HepG2 (cell line): ENCODE measurements at regions not wholly inside any gene's neighbourhood (a gene's known extent, or its start where the extent isn't known, plus 50 kb on each side); places are given as distances from the start of the nearest gene placed in this dataset.

ENCODE experiments used
- ATAC-seq: fragments of 200-7000 bp; cut with Tn5 transposase; 3 replicates; pipeline ENCODE4 v1.9.1; 2020; ENCODE audit warnings: mild to moderate bottlenecking, moderate library complexity
- BruUV-seq: library from RNA; stranded (reverse); fragments of 400-500 nt; replicated peaks from 2 replicates; lab custom pipeline; 2021; lab: Mats Ljungman, UMichigan
- CTCF ChIA-PET: fragments of 300-600 bp; formaldehyde crosslinking; extraction: SDS; loops from one replicate; lab custom pipeline; 2021; ENCODE audit warnings: low total read pairs, inconsistent platforms, low intra/inter-chr PET ratio; lab: Yijun Ruan, JAX
- POLR2A ChIA-PET: fragments of 350-600 bp; sonication (Branson Sonifier 250); formaldehyde crosslinking; loops from one replicate; lab custom pipeline; 2020; ENCODE audit warnings: antibody characterized with exemption, inconsistent platforms; lab: Yijun Ruan, JAX
- DNase-seq: peaks from one replicate; pipeline ENCODE4 v3.0.0-alpha.2; 2015; ENCODE audit warnings: low spot score
- FAIRE-seq: peaks from 3 replicates; lab custom pipeline; 2011; peaks lifted over from hg19 to GRCh38; lab: Jason Lieb, UNC
- H2AFZ ChIP-seq: one replicate; pipeline ENCODE4 v1.6.1; 2011; ENCODE audit warnings: low read length, inconsistent platforms
- H3K27ac ChIP-seq: fragments of 300-600 bp; 3 replicates; pipeline ENCODE4 v1.8.0; 2011; ENCODE audit warnings: mixed run types, mild to moderate bottlenecking, mixed read lengths, low read length, inconsistent platforms; ENCODE audit not compliant: insufficient read depth; ENCODE audit errors: extremely low read length
- H3K27me3 ChIP-seq, 2 experiments: fragments of 200-600 bp in 1 of 2; 2 replicates in 1 of 2; 3 replicates in 1 of 2; pipeline versions ENCODE4 v1.6.0 to v1.8.0; 2011; ENCODE audit warnings: low read length in 2 of 2, mild to moderate bottlenecking in 2 of 2, moderate library complexity in 2 of 2, inconsistent platforms in 1 of 2; ENCODE audit not compliant: insufficient read depth in 2 of 2, control insufficient read depth in 1 of 2
- H3K36me3 ChIP-seq, 2 experiments: fragments of 200-600 bp in 1 of 2; replicated peaks in 1 of 2; 2 replicates in 1 of 2; 3 replicates in 1 of 2; pipeline versions ENCODE4 v1.5.1 to v1.8.0; 2011; ENCODE audit warnings: low read length in 2 of 2, inconsistent platforms in 1 of 2; ENCODE audit not compliant: insufficient read depth in 2 of 2, control insufficient read depth in 1 of 2
- H3K4me1 ChIP-seq: 2 replicates; pipeline ENCODE4 v1.5.1; 2012; ENCODE audit warnings: low read length, inconsistent platforms; ENCODE audit not compliant: insufficient read depth
- H3K4me2 ChIP-seq: 2 replicates; pipeline ENCODE4 v1.6.0; 2011; ENCODE audit warnings: low read depth, low read length, inconsistent platforms
- H3K4me3 ChIP-seq, 3 experiments: fragments of 200-600 bp in 1 of 3; sonication (generic), shearing (Covaris generic) in 1 of 3; replicated peaks in 1 of 3; 2 replicates each; pipeline ENCODE4 v1.5.1; 2011 to 2016; ENCODE audit warnings: low read length in 3 of 3, inconsistent platforms in 2 of 3, low read depth in 2 of 3, mild to moderate bottlenecking in 2 of 3, control low read depth in 1 of 3, mixed read lengths in 1 of 3; ENCODE audit not compliant: insufficient read depth in 1 of 3
- H3K79me2 ChIP-seq: one replicate; pipeline ENCODE4 v1.6.1; 2011; ENCODE audit warnings: low read length, inconsistent platforms; ENCODE audit not compliant: insufficient read depth
- H3K9ac ChIP-seq: 2 replicates; pipeline ENCODE4 v1.6.0; 2011; ENCODE audit warnings: mild to moderate bottlenecking, low read depth, low read length, inconsistent platforms; ENCODE audit not compliant: insufficient read depth
- H3K9me3 ChIP-seq: 2 replicates; pipeline ENCODE4 v1.5.1; 2012; ENCODE audit warnings: mild to moderate bottlenecking, low read length
- H4K20me1 ChIP-seq: 2 replicates; pipeline ENCODE4 v1.6.0; 2011; ENCODE audit warnings: inconsistent platforms, mild to moderate bottlenecking, low read length, moderate library complexity; ENCODE audit not compliant: insufficient read depth
- IRX3 ChIP-seq: sonication (generic); formaldehyde crosslinking; IDR thresholded peaks from 2 replicates; pipeline ENCODE4 v1.8.1; 2023; ENCODE audit warnings: mild to moderate bottlenecking, low read depth, missing genetic modification reagents, borderline replicate concordance
- KAT2B ChIP-seq: fragments of 150-350 bp; IDR thresholded peaks from 2 replicates; pipeline ENCODE4 v1.6.1; 2014; ENCODE audit warnings: low read depth, low read length, borderline replicate concordance
- PLRG1 ChIP-seq: fragments of 450-650 bp; conservative IDR thresholded peaks from 2 replicates; pipeline ENCODE4 v1.6.1; 2016
- SP2 ChIP-seq: sonication (generic); formaldehyde crosslinking; IDR thresholded peaks from 2 replicates; pipeline ENCODE4 v1.5.1; 2020; ENCODE audit warnings: mild to moderate bottlenecking, missing genetic modification reagents
- TP53 ChIP-seq: sonication (generic); formaldehyde crosslinking; conservative IDR thresholded peaks from 2 replicates; pipeline ENCODE4 v1.4.0; 2020; ENCODE audit warnings: missing genetic modification reagents
- ZNF34 ChIP-seq: sonication (generic); formaldehyde crosslinking; IDR thresholded peaks from 2 replicates; pipeline ENCODE4 v1.4.0; 2020; ENCODE audit warnings: mild to moderate bottlenecking, missing genetic modification reagents, borderline replicate concordance
- WGBS: methylation state at CpG from one replicate; pipeline ENCODE4 v1.1.6; 2017; ENCODE audit warnings: low lambda C conversion rate; 5-methylcytosine and 5-hydroxymethylcytosine counted together
- in situ Hi-C: cut with HindIII; loops from 2 replicates; pipeline ENCODE4 v1.10.0; 2017; ENCODE audit warnings: low pct_unique_long_range_greater_than_20kb; ENCODE audit not compliant: extremely low pct_ligation_motif_present
- intact Hi-C: fragments of 100-400 bp; cut with micrococcal nuclease; formaldehyde crosslinking; loops from one replicate; pipeline ENCODE4 v1.10.0; 2022; ENCODE audit not compliant: unreplicated experiment
- TF ChIP-seq, protein P1 (sequence below): sonication (generic); formaldehyde crosslinking; IDR thresholded peaks from 2 replicates; pipeline ENCODE4 v1.5.1; 2020; ENCODE audit warnings: mild to moderate bottlenecking, missing genetic modification reagents, moderate library complexity
- TF ChIP-seq, protein P2 (sequence below): sonication (generic); formaldehyde crosslinking; IDR thresholded peaks from 2 replicates; pipeline ENCODE4 v1.4.0; 2020; ENCODE audit warnings: missing genetic modification reagents, borderline replicate concordance
- TF ChIP-seq, protein P3 (sequence below): sonication (generic); formaldehyde crosslinking; IDR thresholded peaks from 2 replicates; pipeline ENCODE4 v1.4.0; 2020; ENCODE audit warnings: missing genetic modification reagents
- TF ChIP-seq, protein P4 (sequence below): fragments of 450-650 bp; IDR thresholded peaks from 2 replicates; pipeline ENCODE4 v1.6.1; 2017; ENCODE audit warnings: mild to moderate bottlenecking
- TF ChIP-seq, protein P5 (sequence below): sonication (generic); formaldehyde crosslinking; IDR thresholded peaks from 2 replicates; pipeline ENCODE4 v1.8.1; 2023; ENCODE audit warnings: mild to moderate bottlenecking, missing genetic modification reagents

DNA sequence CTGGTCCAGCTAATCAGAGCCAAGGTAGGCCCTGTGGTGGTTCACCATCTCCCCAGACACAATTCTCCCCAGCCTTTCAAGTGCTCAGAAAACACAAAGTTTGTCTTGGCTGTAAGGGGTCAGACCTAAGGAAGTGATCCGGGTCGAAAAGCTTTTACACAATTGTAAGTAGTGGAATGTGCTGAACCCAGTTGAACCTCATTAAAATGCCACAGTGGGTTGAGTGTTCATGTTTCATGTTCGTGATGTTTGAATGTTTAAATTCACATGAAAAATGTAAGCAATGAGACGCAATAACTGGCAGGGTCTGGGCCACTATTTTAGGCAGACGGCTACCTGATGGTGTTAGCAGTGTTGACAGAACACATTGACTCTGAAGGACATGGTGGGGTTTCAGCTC lies 60.9 kb upstream of the JDP2 start:
- Histone ChIP-seq H3K36me3 (no peaks in the 10 kb centered on the region), H3K4me3 (no peak overlapping the region), H3K27me3 (peaks cover 0 to 2% of the 10 kb centered on the region in 2 experiments; a peak in 2 of 5 replicates), H3K27ac (no peak overlapping the region), H2AFZ (no peak overlapping the region), H3K9ac (no peak overlapping the region), H3K9me3 (no peaks in the 10 kb centered on the region), H3K79me2 (no peaks in the 10 kb centered on the region), H3K4me2 (no peak overlapping the region), H3K4me1 (no peaks in the 10 kb centered on the region), H4K20me1 (no peaks in the 10 kb centered on the region)
- POLR2A ChIA-PET: no interaction called here
- intact Hi-C loops: no loop called here
- in situ Hi-C loops: no loop called here
- CTCF ChIA-PET: no interaction called here
- WGBS: 15% methylated on average over 5 of the region's 5 CpGs
- ATAC-seq (no peak), DNase-seq (no peak), FAIRE-seq (no peak)
- no TSS peak for BruUV-seq
- TF ChIP-seq, protein P1, sequence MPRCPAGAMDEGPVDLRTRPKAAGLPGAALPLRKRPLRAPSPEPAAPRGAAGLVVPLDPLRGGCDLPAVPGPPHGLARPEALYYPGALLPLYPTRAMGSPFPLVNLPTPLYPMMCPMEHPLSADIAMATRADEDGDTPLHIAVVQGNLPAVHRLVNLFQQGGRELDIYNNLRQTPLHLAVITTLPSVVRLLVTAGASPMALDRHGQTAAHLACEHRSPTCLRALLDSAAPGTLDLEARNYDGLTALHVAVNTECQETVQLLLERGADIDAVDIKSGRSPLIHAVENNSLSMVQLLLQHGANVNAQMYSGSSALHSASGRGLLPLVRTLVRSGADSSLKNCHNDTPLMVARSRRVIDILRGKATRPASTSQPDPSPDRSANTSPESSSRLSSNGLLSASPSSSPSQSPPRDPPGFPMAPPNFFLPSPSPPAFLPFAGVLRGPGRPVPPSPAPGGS (CRISPR knock-in tag): no peak
- no peak for TF ChIP-seq ZNF34
- no peak for TF ChIP-seq SP2
- TF ChIP-seq PLRG1: no peak
- no peak for TF ChIP-seq IRX3 (CRISPR knock-in tag)
- TF ChIP-seq, protein P2, sequence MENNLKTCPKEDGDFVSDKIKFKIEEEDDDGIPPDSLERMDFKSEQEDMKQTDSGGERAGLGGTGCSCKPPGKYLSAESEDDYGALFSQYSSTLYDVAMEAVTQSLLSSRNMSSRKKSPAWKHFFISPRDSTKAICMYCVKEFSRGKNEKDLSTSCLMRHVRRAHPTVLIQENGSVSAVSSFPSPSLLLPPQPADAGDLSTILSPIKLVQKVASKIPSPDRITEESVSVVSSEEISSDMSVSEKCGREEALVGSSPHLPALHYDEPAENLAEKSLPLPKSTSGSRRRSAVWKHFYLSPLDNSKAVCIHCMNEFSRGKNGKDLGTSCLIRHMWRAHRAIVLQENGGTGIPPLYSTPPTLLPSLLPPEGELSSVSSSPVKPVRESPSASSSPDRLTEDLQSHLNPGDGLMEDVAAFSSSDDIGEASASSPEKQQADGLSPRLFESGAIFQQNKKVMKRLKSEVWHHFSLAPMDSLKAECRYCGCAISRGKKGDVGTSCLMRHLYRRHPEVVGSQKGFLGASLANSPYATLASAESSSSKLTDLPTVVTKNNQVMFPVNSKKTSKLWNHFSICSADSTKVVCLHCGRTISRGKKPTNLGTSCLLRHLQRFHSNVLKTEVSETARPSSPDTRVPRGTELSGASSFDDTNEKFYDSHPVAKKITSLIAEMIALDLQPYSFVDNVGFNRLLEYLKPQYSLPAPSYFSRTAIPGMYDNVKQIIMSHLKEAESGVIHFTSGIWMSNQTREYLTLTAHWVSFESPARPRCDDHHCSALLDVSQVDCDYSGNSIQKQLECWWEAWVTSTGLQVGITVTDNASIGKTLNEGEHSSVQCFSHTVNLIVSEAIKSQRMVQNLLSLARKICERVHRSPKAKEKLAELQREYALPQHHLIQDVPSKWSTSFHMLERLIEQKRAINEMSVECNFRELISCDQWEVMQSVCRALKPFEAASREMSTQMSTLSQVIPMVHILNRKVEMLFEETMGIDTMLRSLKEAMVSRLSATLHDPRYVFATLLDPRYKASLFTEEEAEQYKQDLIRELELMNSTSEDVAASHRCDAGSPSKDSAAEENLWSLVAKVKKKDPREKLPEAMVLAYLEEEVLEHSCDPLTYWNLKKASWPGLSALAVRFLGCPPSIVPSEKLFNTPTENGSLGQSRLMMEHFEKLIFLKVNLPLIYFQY: no peak
- TF ChIP-seq, protein P3, sequence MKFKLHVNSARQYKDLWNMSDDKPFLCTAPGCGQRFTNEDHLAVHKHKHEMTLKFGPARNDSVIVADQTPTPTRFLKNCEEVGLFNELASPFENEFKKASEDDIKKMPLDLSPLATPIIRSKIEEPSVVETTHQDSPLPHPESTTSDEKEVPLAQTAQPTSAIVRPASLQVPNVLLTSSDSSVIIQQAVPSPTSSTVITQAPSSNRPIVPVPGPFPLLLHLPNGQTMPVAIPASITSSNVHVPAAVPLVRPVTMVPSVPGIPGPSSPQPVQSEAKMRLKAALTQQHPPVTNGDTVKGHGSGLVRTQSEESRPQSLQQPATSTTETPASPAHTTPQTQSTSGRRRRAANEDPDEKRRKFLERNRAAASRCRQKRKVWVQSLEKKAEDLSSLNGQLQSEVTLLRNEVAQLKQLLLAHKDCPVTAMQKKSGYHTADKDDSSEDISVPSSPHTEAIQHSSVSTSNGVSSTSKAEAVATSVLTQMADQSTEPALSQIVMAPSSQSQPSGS: no peak
- no peak for TF ChIP-seq TP53 (CRISPR knock-in tag)
- TF ChIP-seq, protein P4, sequence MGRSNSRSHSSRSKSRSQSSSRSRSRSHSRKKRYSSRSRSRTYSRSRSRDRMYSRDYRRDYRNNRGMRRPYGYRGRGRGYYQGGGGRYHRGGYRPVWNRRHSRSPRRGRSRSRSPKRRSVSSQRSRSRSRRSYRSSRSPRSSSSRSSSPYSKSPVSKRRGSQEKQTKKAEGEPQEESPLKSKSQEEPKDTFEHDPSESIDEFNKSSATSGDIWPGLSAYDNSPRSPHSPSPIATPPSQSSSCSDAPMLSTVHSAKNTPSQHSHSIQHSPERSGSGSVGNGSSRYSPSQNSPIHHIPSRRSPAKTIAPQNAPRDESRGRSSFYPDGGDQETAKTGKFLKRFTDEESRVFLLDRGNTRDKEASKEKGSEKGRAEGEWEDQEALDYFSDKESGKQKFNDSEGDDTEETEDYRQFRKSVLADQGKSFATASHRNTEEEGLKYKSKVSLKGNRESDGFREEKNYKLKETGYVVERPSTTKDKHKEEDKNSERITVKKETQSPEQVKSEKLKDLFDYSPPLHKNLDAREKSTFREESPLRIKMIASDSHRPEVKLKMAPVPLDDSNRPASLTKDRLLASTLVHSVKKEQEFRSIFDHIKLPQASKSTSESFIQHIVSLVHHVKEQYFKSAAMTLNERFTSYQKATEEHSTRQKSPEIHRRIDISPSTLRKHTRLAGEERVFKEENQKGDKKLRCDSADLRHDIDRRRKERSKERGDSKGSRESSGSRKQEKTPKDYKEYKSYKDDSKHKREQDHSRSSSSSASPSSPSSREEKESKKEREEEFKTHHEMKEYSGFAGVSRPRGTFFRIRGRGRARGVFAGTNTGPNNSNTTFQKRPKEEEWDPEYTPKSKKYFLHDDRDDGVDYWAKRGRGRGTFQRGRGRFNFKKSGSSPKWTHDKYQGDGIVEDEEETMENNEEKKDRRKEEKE: no peak
- TF ChIP-seq KAT2B: no peak
- TF ChIP-seq, protein P5, sequence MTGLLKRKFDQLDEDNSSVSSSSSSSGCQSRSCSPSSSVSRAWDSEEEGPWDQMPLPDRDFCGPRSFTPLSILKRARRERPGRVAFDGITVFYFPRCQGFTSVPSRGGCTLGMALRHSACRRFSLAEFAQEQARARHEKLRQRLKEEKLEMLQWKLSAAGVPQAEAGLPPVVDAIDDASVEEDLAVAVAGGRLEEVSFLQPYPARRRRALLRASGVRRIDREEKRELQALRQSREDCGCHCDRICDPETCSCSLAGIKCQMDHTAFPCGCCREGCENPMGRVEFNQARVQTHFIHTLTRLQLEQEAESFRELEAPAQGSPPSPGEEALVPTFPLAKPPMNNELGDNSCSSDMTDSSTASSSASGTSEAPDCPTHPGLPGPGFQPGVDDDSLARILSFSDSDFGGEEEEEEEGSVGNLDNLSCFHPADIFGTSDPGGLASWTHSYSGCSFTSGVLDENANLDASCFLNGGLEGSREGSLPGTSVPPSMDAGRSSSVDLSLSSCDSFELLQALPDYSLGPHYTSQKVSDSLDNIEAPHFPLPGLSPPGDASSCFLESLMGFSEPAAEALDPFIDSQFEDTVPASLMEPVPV (CRISPR knock-in tag): no peak
